GM10266 (cell line): ENCODE measurements at regions not wholly inside any gene's neighbourhood (a gene's known extent, or its start where the extent isn't known, plus 50 kb on each side); places are given as distances from the start of the nearest gene placed in this dataset.
"Not testable (repeated sequence)": the region's sequence is repeated elsewhere in the genome, so short reads cannot be mapped to it uniquely, and the experiment has no call there.

ENCODE experiments used
- DNase-seq: peaks from one replicate; pipeline ENCODE4 v3.0.0; 2012; ENCODE audit errors: extremely low spot score
- TF ChIP-seq, protein P1 (sequence below): IDR thresholded peaks from 2 replicates; pipeline ENCODE4 v1.5.1; 2012; ENCODE audit warnings: mild to moderate bottlenecking, low read depth; ENCODE audit not compliant: control insufficient read depth, insufficient read depth; ENCODE audit errors: missing control alignments

DNA sequence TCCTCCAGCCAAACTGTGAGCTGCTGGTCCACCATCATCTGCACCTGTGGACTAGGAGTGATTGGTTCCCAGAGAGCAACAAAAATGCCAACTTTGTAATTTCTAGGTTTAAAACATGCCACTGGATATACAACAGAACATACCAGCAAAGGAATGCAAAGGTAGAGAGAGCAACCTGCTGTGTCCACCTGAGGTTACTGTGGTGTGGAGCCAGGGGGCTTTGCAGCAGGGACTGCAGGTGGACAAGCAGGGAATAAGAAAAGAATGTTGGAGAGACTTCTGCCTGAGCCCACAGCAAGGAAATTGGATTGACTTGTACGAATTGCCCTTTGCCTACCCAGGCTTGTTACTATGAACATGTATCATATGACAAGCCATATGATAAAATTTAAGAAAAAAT, 345.2 kb upstream of the SPHKAP start:
- no peak for DNase-seq
- TF ChIP-seq, protein P1, sequence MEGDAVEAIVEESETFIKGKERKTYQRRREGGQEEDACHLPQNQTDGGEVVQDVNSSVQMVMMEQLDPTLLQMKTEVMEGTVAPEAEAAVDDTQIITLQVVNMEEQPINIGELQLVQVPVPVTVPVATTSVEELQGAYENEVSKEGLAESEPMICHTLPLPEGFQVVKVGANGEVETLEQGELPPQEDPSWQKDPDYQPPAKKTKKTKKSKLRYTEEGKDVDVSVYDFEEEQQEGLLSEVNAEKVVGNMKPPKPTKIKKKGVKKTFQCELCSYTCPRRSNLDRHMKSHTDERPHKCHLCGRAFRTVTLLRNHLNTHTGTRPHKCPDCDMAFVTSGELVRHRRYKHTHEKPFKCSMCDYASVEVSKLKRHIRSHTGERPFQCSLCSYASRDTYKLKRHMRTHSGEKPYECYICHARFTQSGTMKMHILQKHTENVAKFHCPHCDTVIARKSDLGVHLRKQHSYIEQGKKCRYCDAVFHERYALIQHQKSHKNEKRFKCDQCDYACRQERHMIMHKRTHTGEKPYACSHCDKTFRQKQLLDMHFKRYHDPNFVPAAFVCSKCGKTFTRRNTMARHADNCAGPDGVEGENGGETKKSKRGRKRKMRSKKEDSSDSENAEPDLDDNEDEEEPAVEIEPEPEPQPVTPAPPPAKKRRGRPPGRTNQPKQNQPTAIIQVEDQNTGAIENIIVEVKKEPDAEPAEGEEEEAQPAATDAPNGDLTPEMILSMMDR = no peak

DNA sequence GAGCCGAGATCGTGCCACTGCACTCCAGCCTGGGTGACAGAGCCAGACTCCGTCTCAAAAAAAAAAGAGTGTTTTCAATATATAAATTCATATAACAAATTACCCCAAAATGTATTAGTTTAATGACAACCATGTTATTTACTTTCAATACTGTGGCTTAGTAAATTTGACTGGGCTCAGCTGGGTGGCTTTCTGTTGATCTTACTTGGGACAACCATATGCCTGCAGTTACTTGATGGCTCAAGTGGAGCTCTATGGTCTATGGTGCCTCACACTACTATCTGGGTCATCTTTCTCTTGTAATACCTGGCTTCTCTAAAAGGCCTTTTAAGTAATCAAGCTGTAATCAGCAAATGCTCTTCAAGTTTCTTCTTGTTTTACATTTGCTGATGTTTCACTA, 341.5 kb upstream of the SPHKAP start:
- TF ChIP-seq, protein P1 = no peak

DNA sequence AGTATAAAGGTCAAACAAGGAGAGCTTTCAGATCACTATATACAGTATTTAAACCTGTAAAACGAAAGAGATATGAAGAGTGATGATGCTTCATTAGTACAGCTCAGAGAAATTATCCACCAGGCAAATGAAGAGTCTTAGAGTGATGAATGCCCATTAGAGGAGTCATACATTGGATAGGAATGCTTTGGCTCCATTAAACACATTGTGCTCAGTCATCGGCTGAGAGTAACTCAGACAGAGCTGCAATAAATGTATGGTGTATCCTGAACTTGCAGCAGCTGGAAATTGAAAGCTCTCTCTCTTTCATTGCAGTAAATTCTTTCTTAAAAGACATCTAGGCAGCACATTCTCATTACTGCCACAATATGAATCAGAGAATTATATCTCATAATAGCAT, 340.8 kb upstream of the SPHKAP start:
- DNase-seq = no peak
- TF ChIP-seq, protein P1 = no peak

More for the DNA sequence above, 341.5 kb upstream of the SPHKAP start:
- no peak for DNase-seq

DNA sequence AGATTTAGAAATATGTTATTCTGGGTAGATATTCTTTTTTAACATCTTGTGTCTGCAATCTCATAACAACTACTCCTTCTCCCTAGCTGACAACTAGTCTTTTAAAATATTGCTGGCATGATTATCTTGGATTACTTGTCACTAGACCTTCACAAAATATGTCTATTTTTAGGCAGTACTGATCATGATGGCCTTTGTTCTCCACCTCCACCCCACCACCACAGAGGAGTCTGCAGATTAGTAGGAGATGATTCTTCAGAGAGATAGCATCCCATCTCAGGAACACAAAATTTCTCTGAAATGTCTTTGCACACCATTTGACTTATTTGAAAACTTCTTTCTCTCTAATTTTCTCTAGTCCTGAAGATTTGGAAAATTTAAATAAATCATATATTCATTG, 338.1 kb upstream of the SPHKAP start:
- TF ChIP-seq, protein P1 = no peak
- DNase-seq = no peak

DNA sequence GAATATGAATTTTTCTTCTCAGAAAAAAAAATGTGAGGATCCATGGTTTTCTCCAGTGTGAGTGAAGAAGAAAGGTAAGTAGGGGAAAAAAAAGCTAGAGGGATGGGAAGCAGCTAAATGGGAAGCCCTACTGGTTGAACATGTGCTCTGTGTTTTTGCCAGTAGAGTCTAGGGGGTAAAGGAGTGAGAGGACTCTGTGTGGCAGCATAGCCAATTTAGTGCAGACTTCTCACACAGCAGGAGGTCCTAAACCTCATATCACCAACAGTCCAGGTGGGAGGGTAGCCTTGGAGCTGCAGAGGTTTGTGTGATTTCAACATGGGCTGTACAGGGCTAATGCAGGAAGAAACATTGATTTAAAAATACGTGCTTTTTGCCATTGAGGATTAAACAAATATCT, 334.5 kb upstream of the SPHKAP start:
- DNase-seq = no peak
- TF ChIP-seq, protein P1 = no peak

DNA sequence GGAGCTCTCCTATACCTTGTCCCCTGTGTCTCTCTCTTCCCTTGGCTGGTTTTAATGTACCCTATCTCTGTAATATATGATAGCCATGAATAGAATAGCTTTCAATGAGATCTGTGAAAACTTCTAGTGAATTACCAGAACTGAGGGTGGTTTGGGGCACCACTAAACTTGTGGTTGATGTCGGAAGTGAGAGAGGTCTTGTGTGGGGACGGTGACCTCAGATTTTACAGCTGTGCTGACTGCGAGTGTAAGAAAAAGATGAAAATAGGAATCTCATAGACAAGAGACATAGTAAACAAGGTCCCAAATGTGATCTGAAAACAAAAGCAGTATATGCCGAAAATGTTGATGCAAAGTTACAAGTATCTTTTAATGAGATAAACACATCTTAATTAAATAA, 332.0 kb upstream of the SPHKAP start:
- DNase-seq = not testable (repeated sequence)

DNA sequence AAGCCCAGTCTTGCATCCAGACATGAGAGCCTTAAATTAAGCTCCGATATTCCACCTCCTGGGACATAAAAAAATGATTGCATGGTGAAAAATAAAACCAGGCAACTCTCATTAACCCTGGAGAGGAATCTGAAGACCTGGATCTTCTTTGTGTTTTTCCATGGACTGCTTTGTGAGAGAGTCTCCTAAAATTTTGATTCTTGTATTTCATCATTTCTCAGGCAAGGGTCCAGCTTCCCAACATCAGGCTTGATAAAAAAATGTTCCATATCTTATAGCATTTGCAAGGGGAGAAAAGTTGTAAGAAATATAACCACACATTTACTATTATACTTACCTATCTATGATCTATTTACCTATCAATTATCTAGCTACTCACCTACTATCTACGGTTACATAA, 327.5 kb upstream of the SPHKAP start:
- TF ChIP-seq, protein P1 = no peak

DNA sequence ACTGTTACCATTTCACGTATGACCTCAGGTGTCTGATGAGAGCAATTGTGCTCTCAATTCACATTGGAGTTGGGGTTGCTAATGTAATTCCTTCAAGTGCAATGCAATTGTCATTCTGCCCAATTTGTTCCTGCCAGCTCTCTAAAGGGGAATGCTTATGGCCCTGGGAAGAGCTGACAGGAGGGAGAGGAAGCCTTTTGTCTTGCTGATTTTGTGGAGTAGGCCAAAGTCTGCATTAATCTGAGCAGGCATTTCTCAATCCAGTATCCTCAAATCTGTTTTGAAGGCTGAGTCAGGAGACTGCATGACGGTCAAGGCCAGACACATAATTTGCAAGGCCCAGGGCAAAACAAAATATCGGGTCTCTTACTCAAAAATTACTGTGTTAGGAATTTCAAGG, 326.4 kb upstream of the SPHKAP start:
- TF ChIP-seq, protein P1 = no peak
- no peak for DNase-seq

More for the DNA sequence above, 327.5 kb upstream of the SPHKAP start:
- no peak for DNase-seq
